Inflammatory macrophage treated with lipopolysaccharide for 1 hour (primary cell): ENCODE measurements at regions not wholly inside any gene's neighbourhood (a gene's known extent, or its start where the extent isn't known, plus 50 kb on each side); places are given as distances from the start of the nearest gene placed in this dataset.
"Not testable (repeated sequence)": the region's sequence is repeated elsewhere in the genome, so short reads cannot be mapped to it uniquely, and the experiment has no call there.

Experiments
- DNase-seq, 2 donors: peaks; one replicate each; pipeline ENCODE4 v3.0.0-alpha.2; 2020 to 2022

GRCh38 chr21:28032652-28033051, 960.0 kb downstream of the LTN1 start:
- DNase-seq = not testable (repeated sequence)

GRCh38 chr21:28031066-28031465, 961.6 kb downstream of the LTN1 start:
- not testable (repeated sequence) for DNase-seq

GRCh38 chr21:28025111-28025510, 967.6 kb downstream of the LTN1 start:
- no peak for DNase-seq

GRCh38 chr21:28018741-28019669, 973.7 kb downstream of the LTN1 start:
- DNase-seq = no peak

GRCh38 chr21:28018213-28018612, 974.5 kb downstream of the LTN1 start:
- DNase-seq = no peak

- no peak for DNase-seq
Measured at GRCh38 chr21:28016571-28016970, 976.1 kb downstream of the LTN1 start.

- not testable (repeated sequence) for DNase-seq
Measured at GRCh38 chr21:28013123-28013522, 979.6 kb downstream of the LTN1 start.

- not testable (repeated sequence) for DNase-seq
Measured at GRCh38 chr21:28011970-28012369, 980.7 kb downstream of the LTN1 start.

- DNase-seq = not testable (repeated sequence)
Measured at GRCh38 chr21:28008245-28008644, 984.4 kb downstream of the LTN1 start.

- DNase-seq = not testable (repeated sequence)
Measured at GRCh38 chr21:28003627-28004026, 989.0 kb downstream of the LTN1 start.

GRCh38 chr21:27996906-27997305, 995.8 kb downstream of the LTN1 start:
- DNase-seq = not testable (repeated sequence)

- DNase-seq = not testable (repeated sequence)
Measured at GRCh38 chr21:27984663-27985325, 1007.9 kb downstream of the LTN1 start.

- not testable (repeated sequence) for DNase-seq
Measured at GRCh38 chr21:27979446-27979845, 1012.6 kb upstream of the ADAMTS5 start.

- no peak for DNase-seq
Measured at GRCh38 chr21:27975514-27975913, 1008.6 kb upstream of the ADAMTS5 start.

- DNase-seq = not testable (repeated sequence)
Measured at GRCh38 chr21:27974152-27974551, 1007.3 kb upstream of the ADAMTS5 start.

GRCh38 chr21:27968240-27968639, 1001.4 kb upstream of the ADAMTS5 start:
- not testable (repeated sequence) for DNase-seq

- DNase-seq = no peak
Measured at GRCh38 chr21:27954543-27955165, 987.8 kb upstream of the ADAMTS5 start.

- peak; percentile 35 to 47 for DNase-seq
Measured at GRCh38 chr21:27953340-27954045, 986.6 kb upstream of the ADAMTS5 start.

GRCh38 chr21:27949093-27949492, 982.2 kb upstream of the ADAMTS5 start:
- DNase-seq = not testable (repeated sequence)

- not testable (repeated sequence) for DNase-seq
Measured at GRCh38 chr21:27930108-27930767, 963.4 kb upstream of the ADAMTS5 start.

- not testable (repeated sequence) for DNase-seq
Measured at GRCh38 chr21:27929179-27929578, 962.3 kb upstream of the ADAMTS5 start.

GRCh38 chr21:27928534-27929115, 961.7 kb upstream of the ADAMTS5 start:
- peak; percentile 23 to 34 for DNase-seq
